ENCODE measurements at regions not wholly inside any gene's neighbourhood (a gene's known extent, or its start where the extent isn't known, plus 50 kb on each side); places are given as distances from the start of the nearest gene placed in this dataset.

DNA sequence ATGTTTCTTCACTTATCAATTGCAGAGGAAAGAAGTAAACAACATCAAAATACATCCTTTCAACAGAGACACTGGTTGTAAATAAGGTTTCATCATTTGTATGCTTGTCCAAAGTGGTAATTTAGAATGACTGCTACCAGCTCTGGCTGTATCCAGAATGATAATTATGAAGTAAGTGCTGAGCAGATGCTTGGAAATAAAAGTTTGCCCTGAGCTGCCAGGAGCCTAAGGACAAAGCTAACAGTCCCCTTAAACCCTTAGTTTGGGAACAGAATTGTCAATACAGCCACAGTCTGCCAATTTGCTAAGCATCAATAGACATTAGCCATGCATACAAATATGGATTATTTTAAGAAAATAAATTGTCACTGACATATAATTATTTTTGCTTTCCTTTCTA, 147.0 kb upstream of the SLC13A1 start:
- no peak overlapping the region for H3K9ac ChIP-seq (ENCODE audit: insufficient read depth, low read length)
- DNase-seq (ENCODE audit: low read depth in 2 of 2): no peak
- no peak overlapping the region for H3K4me2 ChIP-seq (ENCODE audit: extremely low read depth, insufficient read depth, low read length)
- H4K20me1 ChIP-seq (ENCODE audit: control insufficient read depth, extremely low read depth, insufficient read depth, low read length): no peaks in the 10 kb centered on the region
- H3K79me2 ChIP-seq (ENCODE audit: control insufficient read depth, insufficient read depth, low read length): no peaks in the 10 kb centered on the region
- H2AFZ ChIP-seq (ENCODE audit: low read length): no peak overlapping the region
- TF ChIP-seq EZH2 (IDR thresholded peaks at IDR 0.05; ENCODE audit: low read length, missing control alignments) (no peak), CTCF (conservative IDR thresholded peaks at IDR 0.05 in 1 of 2, IDR thresholded peaks at IDR 0.05 in 1 of 2; ENCODE audit: low read depth in 1 of 2, low read length in 2 of 2) (no peak)
- H3K27me3 ChIP-seq (ENCODE audit: control insufficient read depth, insufficient read depth, low read length): no peaks in the 10 kb centered on the region
- H3K4me3 ChIP-seq (replicated peaks in 1 of 4; ENCODE audit: control extremely low read depth in 1 of 4, insufficient read depth in 1 of 4, low read depth in 3 of 4, low read length in 4 of 4): no peak overlapping the region
- no peaks in the 10 kb centered on the region for H3K4me1 ChIP-seq (ENCODE audit: control insufficient read depth, extremely low read depth, insufficient read depth, low read length)
- H3K9me3 ChIP-seq (ENCODE audit: control insufficient read depth, insufficient read depth, low read depth, low read length): no peaks in the 10 kb centered on the region
- H3K36me3 ChIP-seq (ENCODE audit: control insufficient read depth, insufficient read depth, low read length): no peaks in the 10 kb centered on the region
- no peak overlapping the region for H3K27ac ChIP-seq (ENCODE audit: insufficient read depth, low read length)

DNA sequence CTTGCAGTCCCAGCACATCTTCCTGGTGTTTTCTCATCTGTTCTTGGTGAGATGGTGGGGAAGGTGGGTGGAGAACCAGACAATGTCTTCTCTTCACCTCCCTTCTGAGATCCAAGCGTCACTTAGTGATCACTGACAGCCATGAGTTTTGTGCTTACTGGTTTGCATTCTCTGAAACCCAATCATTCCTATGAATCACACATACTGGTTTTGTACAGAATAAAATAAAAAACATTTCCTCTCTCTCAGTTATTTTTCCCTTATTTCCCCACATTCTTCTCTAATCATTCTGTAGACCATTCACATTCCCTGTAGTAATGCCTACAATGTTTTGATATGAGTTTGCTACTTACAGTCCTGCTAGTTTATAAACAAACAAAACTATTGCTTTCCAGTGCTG, 143.8 kb upstream of the SLC13A1 start:
- no peak overlapping the region for H3K4me3 ChIP-seq (replicated peaks in 1 of 4; ENCODE audit: control extremely low read depth in 1 of 4, insufficient read depth in 1 of 4, low read depth in 3 of 4, low read length in 4 of 4)
- H3K79me2 ChIP-seq (ENCODE audit: control insufficient read depth, insufficient read depth, low read length): no peaks in the 10 kb centered on the region
- TF ChIP-seq EZH2 (IDR thresholded peaks at IDR 0.05; ENCODE audit: low read length, missing control alignments) (no peak), CTCF (conservative IDR thresholded peaks at IDR 0.05 in 1 of 2, IDR thresholded peaks at IDR 0.05 in 1 of 2; ENCODE audit: low read depth in 1 of 2, low read length in 2 of 2) (no peak)
- DNase-seq (ENCODE audit: low read depth in 2 of 2): no peak
- H3K27me3 ChIP-seq (ENCODE audit: control insufficient read depth, insufficient read depth, low read length): no peaks in the 10 kb centered on the region
- H3K9ac ChIP-seq (ENCODE audit: insufficient read depth, low read length): no peak overlapping the region
- no peaks in the 10 kb centered on the region for H3K9me3 ChIP-seq (ENCODE audit: control insufficient read depth, insufficient read depth, low read depth, low read length)
- H3K27ac ChIP-seq (ENCODE audit: insufficient read depth, low read length): no peak overlapping the region
- no peak overlapping the region for H2AFZ ChIP-seq (ENCODE audit: low read length)
- H3K36me3 ChIP-seq (ENCODE audit: control insufficient read depth, insufficient read depth, low read length): no peaks in the 10 kb centered on the region
- H3K4me2 ChIP-seq (ENCODE audit: extremely low read depth, insufficient read depth, low read length): no peak overlapping the region
- no peaks in the 10 kb centered on the region for H4K20me1 ChIP-seq (ENCODE audit: control insufficient read depth, extremely low read depth, insufficient read depth, low read length)
- no peaks in the 10 kb centered on the region for H3K4me1 ChIP-seq (ENCODE audit: control insufficient read depth, extremely low read depth, insufficient read depth, low read length)

GRCh38 chr7:123341102-123341501, 141.3 kb upstream of the SLC13A1 start:
- H3K27ac ChIP-seq (ENCODE audit: insufficient read depth, low read length): no peak overlapping the region
- no peaks in the 10 kb centered on the region for H3K36me3 ChIP-seq (ENCODE audit: control insufficient read depth, insufficient read depth, low read length)
- no peak for DNase-seq (ENCODE audit: low read depth in 2 of 2)
- H3K27me3 ChIP-seq (ENCODE audit: control insufficient read depth, insufficient read depth, low read length): no peaks in the 10 kb centered on the region
- H3K79me2 ChIP-seq (ENCODE audit: control insufficient read depth, insufficient read depth, low read length): no peaks in the 10 kb centered on the region
- H3K9ac ChIP-seq (ENCODE audit: insufficient read depth, low read length): no peak overlapping the region
- no peaks in the 10 kb centered on the region for H3K9me3 ChIP-seq (ENCODE audit: control insufficient read depth, insufficient read depth, low read depth, low read length)
- TF ChIP-seq CTCF (conservative IDR thresholded peaks at IDR 0.05 in 1 of 2, IDR thresholded peaks at IDR 0.05 in 1 of 2; ENCODE audit: low read depth in 1 of 2, low read length in 2 of 2) (no peak), EZH2 (IDR thresholded peaks at IDR 0.05; ENCODE audit: low read length, missing control alignments) (no peak)
- no peak overlapping the region for H2AFZ ChIP-seq (ENCODE audit: low read length)
- no peak overlapping the region for H3K4me2 ChIP-seq (ENCODE audit: extremely low read depth, insufficient read depth, low read length)
- no peaks in the 10 kb centered on the region for H3K4me1 ChIP-seq (ENCODE audit: control insufficient read depth, extremely low read depth, insufficient read depth, low read length)
- H3K4me3 ChIP-seq (replicated peaks in 1 of 4; ENCODE audit: control extremely low read depth in 1 of 4, insufficient read depth in 1 of 4, low read depth in 3 of 4, low read length in 4 of 4): no peak overlapping the region
- no peaks in the 10 kb centered on the region for H4K20me1 ChIP-seq (ENCODE audit: control insufficient read depth, extremely low read depth, insufficient read depth, low read length)

Data from fibroblast of lung (primary cell).